PC-9 (cell line): ENCODE measurements at regions not wholly inside any gene's neighbourhood (a gene's known extent, or its start where the extent isn't known, plus 50 kb on each side); places are given as distances from the start of the nearest gene placed in this dataset.

Experiments used
- BruUV-seq: library from RNA; stranded (reverse); fragments of 400-500 nt; replicated peaks from 2 replicates; lab custom pipeline; 2021; lab: Mats Ljungman, UMichigan
- CTCF ChIA-PET: fragments of 300-600 bp; sonication (Branson Sonifier 250); formaldehyde crosslinking; loops from one replicate; lab custom pipeline; 2022; ENCODE audit warnings: antibody characterized with exemption; lab: Charles Lee
- POLR2A ChIA-PET: fragments of 300-600 bp; sonication (Branson Sonifier 250); formaldehyde crosslinking; loops from one replicate; lab custom pipeline; 2022; ENCODE audit warnings: antibody characterized with exemption; ENCODE audit not compliant: unreplicated experiment; lab: Charles Lee
- DNase-seq, 2 experiments: peaks; one replicate each; pipeline versions ENCODE4 v3.0.0 to v3.0.0-alpha.2; 2015 to 2022; ENCODE audit warnings: mixed read lengths in 1 of 2
- H2AFZ ChIP-seq: fragments of 200-600 bp; sonication (generic); 2 replicates; pipeline ENCODE4 v1.8.1; 2017; ENCODE audit warnings: antibody characterized with exemption
- H3F3A ChIP-seq: fragments of 200-600 bp; sonication (generic); 2 replicates; pipeline ENCODE4 v1.8.1; 2017; ENCODE audit warnings: antibody characterized with exemption, mild to moderate bottlenecking, low read depth; ENCODE audit not compliant: insufficient read depth
- H3K27ac ChIP-seq: fragments of 200-600 bp; sonication (generic); 2 replicates; pipeline ENCODE4 v1.6.1; 2016; ENCODE audit warnings: mixed run types
- H3K27me3 ChIP-seq: fragments of 200-600 bp; sonication (generic); 2 replicates; pipeline ENCODE4 v1.6.1; 2016; ENCODE audit warnings: low read depth, mixed run types; ENCODE audit not compliant: insufficient read depth
- H3K36me3 ChIP-seq: fragments of 200-600 bp; sonication (generic); 2 replicates; pipeline ENCODE4 v1.6.1; 2016; ENCODE audit warnings: low read depth, mixed run types
- H3K4me1 ChIP-seq: fragments of 200-600 bp; sonication (generic); replicated peaks from 2 replicates; pipeline ENCODE4 v1.6.1; 2016; ENCODE audit warnings: mixed run types; ENCODE audit not compliant: insufficient read depth
- H3K4me2 ChIP-seq: fragments of 200-600 bp; sonication (generic); 2 replicates; pipeline ENCODE4 v1.6.1; 2017; ENCODE audit warnings: mixed run types
- H3K4me3 ChIP-seq: fragments of 200-600 bp; sonication (generic); 2 replicates; pipeline ENCODE4 v1.6.1; 2016; ENCODE audit warnings: mixed run types
- H3K79me2 ChIP-seq: fragments of 200-600 bp; sonication (generic); 2 replicates; pipeline ENCODE4 v1.6.1; 2017; ENCODE audit warnings: low read depth, mixed run types
- H3K9me2 ChIP-seq: fragments of 200-600 bp; sonication (generic); 2 replicates; pipeline ENCODE4 v1.8.1; 2017; ENCODE audit warnings: mild to moderate bottlenecking; ENCODE audit not compliant: insufficient read depth
- H3K9me3 ChIP-seq: fragments of 200-600 bp; sonication (generic); 2 replicates; pipeline ENCODE4 v1.8.1; 2016; ENCODE audit warnings: low read depth; ENCODE audit not compliant: insufficient read depth
- H4K20me1 ChIP-seq: fragments of 200-600 bp; sonication (generic); 2 replicates; pipeline ENCODE4 v1.8.1; 2017; ENCODE audit not compliant: insufficient read depth
- CTCF ChIP-seq: fragments of 200-600 bp; sonication (generic); conservative IDR thresholded peaks from 2 replicates; pipeline ENCODE4 v1.6.1; 2017; ENCODE audit warnings: mixed run types, antibody characterized with exemption, mild to moderate bottlenecking, moderate library complexity
- EZH2 ChIP-seq: fragments of 200-600 bp; sonication (generic); IDR thresholded peaks from 2 replicates; pipeline ENCODE4 v1.8.0; 2017; ENCODE audit warnings: antibody characterized with exemption, low read depth
- intact Hi-C: fragments of 100-400 bp; cut with micrococcal nuclease; formaldehyde crosslinking; loops from one replicate; pipeline ENCODE4 v1.10.0; 2022; ENCODE audit not compliant: unreplicated experiment

- CTCF ChIA-PET, result no interaction called here
- Histone ChIP-seq H3F3A (no peaks in the 10 kb centered on the region), H3K9me3 (no peaks in the 10 kb centered on the region), H3K27me3 (no peaks in the 10 kb centered on the region), H2AFZ (no peak overlapping the region), H3K9me2 (no peaks in the 10 kb centered on the region; the same call in 1 of the 2 replicates), H4K20me1 (no peaks in the 10 kb centered on the region), H3K4me2 (no peak overlapping the region), H3K4me3 (no peak overlapping the region), H3K4me1 (no peaks in the 10 kb centered on the region), H3K79me2 (no peaks in the 10 kb centered on the region), H3K27ac (no peak overlapping the region), H3K36me3 (no peaks in the 10 kb centered on the region)
- intact Hi-C loops, result no loop called here
- BruUV-seq, result no TSS peak
- TF ChIP-seq CTCF (no peak), EZH2 (no peak)
- POLR2A ChIA-PET, result no interaction called here
- DNase-seq, result no peak
Observed at GRCh38 chr12:63470161-63470560, 198.1 kb downstream of the DPY19L2 start.

GRCh38 chr12:63467951-63468350 is 200.3 kb downstream of the DPY19L2 start:
- Histone ChIP-seq H3K4me2 (no peak overlapping the region), H3K9me3 (no peaks in the 10 kb centered on the region), H4K20me1 (no peaks in the 10 kb centered on the region), H3K79me2 (no peaks in the 10 kb centered on the region), H3K36me3 (no peaks in the 10 kb centered on the region), H3F3A (no peaks in the 10 kb centered on the region), H3K27me3 (no peaks in the 10 kb centered on the region), H3K4me1 (no peaks in the 10 kb centered on the region), H2AFZ (no peak overlapping the region), H3K9me2 (no peaks in the 10 kb centered on the region), H3K27ac (no peak overlapping the region), H3K4me3 (no peak overlapping the region)
- no TSS peak for BruUV-seq
- ChIA-PET CTCF (no interaction called here), POLR2A (no interaction called here)
- no peak for TF ChIP-seq CTCF
- no peak for TF ChIP-seq EZH2
- DNase-seq, result no peak
- intact Hi-C loops, result no loop called here

GRCh38 chr12:63457857-63458256 is 210.4 kb downstream of the DPY19L2 start:
- ChIA-PET CTCF (no interaction called here), POLR2A (no interaction called here)
- intact Hi-C loops, result no loop called here
- Histone ChIP-seq H3K36me3 (no peaks in the 10 kb centered on the region), H3F3A (no peaks in the 10 kb centered on the region), H3K27me3 (no peaks in the 10 kb centered on the region), H3K4me1 (no peaks in the 10 kb centered on the region), H3K9me3 (no peaks in the 10 kb centered on the region), H3K4me2 (no peak overlapping the region), H4K20me1 (no peaks in the 10 kb centered on the region), H2AFZ (no peak overlapping the region), H3K9me2 (no peaks in the 10 kb centered on the region), H3K79me2 (no peaks in the 10 kb centered on the region), H3K27ac (no peak overlapping the region), H3K4me3 (no peak overlapping the region)
- BruUV-seq, result no TSS peak
- no peak for DNase-seq
- TF ChIP-seq EZH2 (no peak), CTCF (no peak)
